Gastroesophageal sphincter (tissue), 4 donors: ENCODE measurements at regions not wholly inside any gene's neighbourhood (a gene's known extent, or its start where the extent isn't known, plus 50 kb on each side); places are given as distances from the start of the nearest gene placed in this dataset.
A peak's percentile ranks its signal among the peaks of the same experiment; 100 is the strongest.

Experiments used
- ATAC-seq: fragments of 150-250 bp; one replicate; pipeline ENCODE4 v1.9.1; 2016; ENCODE audit warnings: mild to moderate bottlenecking, moderate library complexity
- H3K27ac ChIP-seq, 4 donors: fragments of 200-600 bp; sonication (generic) in 3 of 4; 1 replicate in 3 of 4; 2 replicates in 1 of 4; pipeline ENCODE4 v1.5.1; 2016 to 2019
- H3K27me3 ChIP-seq: fragments of 200-600 bp; sonication (generic); one replicate; pipeline ENCODE4 v1.5.1; 2019
- H3K36me3 ChIP-seq, 2 donors: fragments of 200-600 bp; sonication (generic); one replicate each; pipeline ENCODE4 v1.5.1; 2019; ENCODE audit warnings: control low read depth in 1 of 2
- H3K4me1 ChIP-seq, 3 donors: fragments of 200-600 bp; sonication (generic); 1 replicate in 2 of 3; 2 replicates in 1 of 3; pipeline ENCODE4 v1.5.1; 2016 to 2019; ENCODE audit warnings: control low read depth in 2 of 3
- H3K4me3 ChIP-seq, 2 donors: fragments of 200-600 bp; sonication (generic); one replicate each; pipeline ENCODE4 v1.5.1; 2019; ENCODE audit warnings: mild to moderate bottlenecking in 1 of 2, moderate library complexity in 1 of 2
- H3K9me3 ChIP-seq, 3 donors: fragments of 200-600 bp; sonication (generic); one replicate each; pipeline ENCODE4 v1.5.1; 2017 to 2019; ENCODE audit warnings: control low read depth in 2 of 3
- EP300 ChIP-seq: sonication (generic); formaldehyde crosslinking; IDR thresholded peaks from one replicate; pipeline ENCODE4 v1.6.1; 2017; ENCODE audit warnings: antibody characterized with exemption, mild to moderate bottlenecking
- POLR2A ChIP-seq, 2 donors: fragments of 450-650 bp; IDR thresholded peaks; one replicate each; pipeline ENCODE4 v1.6.1; 2017; ENCODE audit warnings: antibody characterized with exemption in 2 of 2, mild to moderate bottlenecking in 2 of 2, moderate library complexity in 1 of 2
- POLR2AphosphoS5 ChIP-seq: sonication (generic); formaldehyde crosslinking; IDR thresholded peaks from one replicate; pipeline ENCODE4 v1.6.1; 2017; ENCODE audit warnings: antibody characterized with exemption
- WGBS, 2 donors: methylation state at CpG; one replicate each; pipeline ENCODE4 v1.1.5; 2018; ENCODE audit warnings: low coverage in 1 of 2; 5-methylcytosine and 5-hydroxymethylcytosine counted together
- TF ChIP-seq, protein P1 (sequence below), 4 experiments: fragments of 200-600 bp in 2 of 4; fragments of 450-650 bp in 2 of 4; sonication (generic) in 1 of 4; IDR thresholded peaks; one replicate each; pipeline ENCODE4 v1.5.1; 2017 to 2019; ENCODE audit warnings: antibody characterized with exemption in 4 of 4, mild to moderate bottlenecking in 2 of 4, moderate library complexity in 2 of 4

- Histone ChIP-seq H3K9me3 (no peaks in the 10 kb centered on the region), H3K27ac (no peak overlapping the region), H3K4me3 (no peak overlapping the region), H3K4me1 (peaks cover 0 to 3% (median 0%) of the 10 kb centered on the region in 3 donors), H3K27me3 (no peaks in the 10 kb centered on the region), H3K36me3 (no peaks in the 10 kb centered on the region)
- ATAC-seq = no peak
- TF ChIP-seq POLR2A (IDR thresholded peaks at IDR 0.05) = no peak
- TF ChIP-seq POLR2AphosphoS5 = no peak
- TF ChIP-seq, protein P1, sequence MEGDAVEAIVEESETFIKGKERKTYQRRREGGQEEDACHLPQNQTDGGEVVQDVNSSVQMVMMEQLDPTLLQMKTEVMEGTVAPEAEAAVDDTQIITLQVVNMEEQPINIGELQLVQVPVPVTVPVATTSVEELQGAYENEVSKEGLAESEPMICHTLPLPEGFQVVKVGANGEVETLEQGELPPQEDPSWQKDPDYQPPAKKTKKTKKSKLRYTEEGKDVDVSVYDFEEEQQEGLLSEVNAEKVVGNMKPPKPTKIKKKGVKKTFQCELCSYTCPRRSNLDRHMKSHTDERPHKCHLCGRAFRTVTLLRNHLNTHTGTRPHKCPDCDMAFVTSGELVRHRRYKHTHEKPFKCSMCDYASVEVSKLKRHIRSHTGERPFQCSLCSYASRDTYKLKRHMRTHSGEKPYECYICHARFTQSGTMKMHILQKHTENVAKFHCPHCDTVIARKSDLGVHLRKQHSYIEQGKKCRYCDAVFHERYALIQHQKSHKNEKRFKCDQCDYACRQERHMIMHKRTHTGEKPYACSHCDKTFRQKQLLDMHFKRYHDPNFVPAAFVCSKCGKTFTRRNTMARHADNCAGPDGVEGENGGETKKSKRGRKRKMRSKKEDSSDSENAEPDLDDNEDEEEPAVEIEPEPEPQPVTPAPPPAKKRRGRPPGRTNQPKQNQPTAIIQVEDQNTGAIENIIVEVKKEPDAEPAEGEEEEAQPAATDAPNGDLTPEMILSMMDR (IDR thresholded peaks at IDR 0.05) = no peak
- TF ChIP-seq EP300 = no peak
Observed at GRCh38 chr4:123659262-123659661, 262.7 kb downstream of the SPRY1 start.

DNA sequence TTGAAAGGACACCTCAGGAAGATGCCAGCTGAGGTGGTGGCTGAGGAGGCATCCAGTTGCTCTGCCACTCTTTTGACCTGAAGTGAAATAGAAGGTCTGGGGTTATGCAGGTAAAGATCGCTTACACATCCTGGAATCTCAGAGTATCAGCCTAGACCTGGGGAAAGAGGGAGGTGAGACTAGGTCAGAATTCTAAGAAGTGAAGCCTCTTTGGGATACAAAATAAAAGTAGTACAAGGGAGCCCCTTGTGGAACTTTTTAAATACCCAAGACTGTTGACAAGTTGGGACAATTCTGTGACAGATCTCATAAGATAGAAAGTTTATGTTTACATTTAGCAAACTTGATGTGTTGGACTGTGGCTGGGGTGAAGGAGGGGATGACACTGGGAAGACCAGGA is 263.1 kb downstream of the SPRY1 start:
- Histone ChIP-seq H3K9me3 (no peaks in the 10 kb centered on the region), H3K4me1 (peaks cover 0 to 3% (median 0%) of the 10 kb centered on the region in 3 donors), H3K27me3 (no peaks in the 10 kb centered on the region), H3K4me3 (no peak overlapping the region), H3K27ac (no peak overlapping the region), H3K36me3 (no peaks in the 10 kb centered on the region)
- no peak for TF ChIP-seq POLR2AphosphoS5
- TF ChIP-seq, protein P1 (IDR thresholded peaks at IDR 0.05) = peak in 3 of 4 experiments; percentile 12 to 32 (median 24)
- ATAC-seq = no peak
- 91% methylated on average over 1 of the region's 1 CpG; no CpG with 5 or more reads in 1 of the 2 donors for WGBS, 2 donors

DNA sequence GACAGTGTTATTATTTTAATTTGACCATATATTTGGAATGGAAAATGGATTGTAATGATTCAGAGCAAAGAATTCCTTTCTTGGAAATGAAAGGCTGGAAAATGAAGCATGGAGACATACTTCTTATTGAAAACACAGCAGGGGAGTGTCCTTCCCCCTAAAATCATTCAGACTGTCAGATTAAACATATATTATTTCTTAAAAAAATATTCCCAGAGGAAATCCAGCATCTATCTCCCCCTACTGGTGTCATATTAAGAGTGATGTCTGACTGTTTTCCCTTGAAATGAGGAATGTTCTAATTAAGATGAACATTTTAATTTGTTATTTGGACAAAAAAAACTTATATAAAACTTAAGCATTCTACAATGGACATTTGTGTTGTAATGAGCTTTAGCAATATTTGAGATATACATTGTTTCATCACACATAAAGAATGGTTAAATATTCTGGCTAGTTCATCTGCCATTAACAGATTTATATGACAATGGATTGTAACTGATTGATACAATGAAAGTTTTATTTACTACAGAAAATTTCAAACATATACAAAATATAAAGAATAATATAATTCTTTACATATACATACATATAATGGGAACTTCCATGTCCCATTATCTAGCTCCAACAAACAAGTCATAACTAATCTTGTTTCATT is 264.6 kb downstream of the SPRY1 start:
- ATAC-seq = no peak
- peaks cover 0 to 3% (median 0%) of the 10 kb centered on the region in 3 donors for H3K4me1 ChIP-seq
- no peaks in the 10 kb centered on the region for H3K27me3 ChIP-seq
- TF ChIP-seq, protein P1 (IDR thresholded peaks at IDR 0.05) = peak; percentile 29 to 57 (median 48)
- TF ChIP-seq POLR2AphosphoS5 = no peak
- no peak overlapping the region for H3K4me3 ChIP-seq
- H3K9me3 ChIP-seq = no peaks in the 10 kb centered on the region
- H3K27ac ChIP-seq = no peak overlapping the region
- no peaks in the 10 kb centered on the region for H3K36me3 ChIP-seq

DNA sequence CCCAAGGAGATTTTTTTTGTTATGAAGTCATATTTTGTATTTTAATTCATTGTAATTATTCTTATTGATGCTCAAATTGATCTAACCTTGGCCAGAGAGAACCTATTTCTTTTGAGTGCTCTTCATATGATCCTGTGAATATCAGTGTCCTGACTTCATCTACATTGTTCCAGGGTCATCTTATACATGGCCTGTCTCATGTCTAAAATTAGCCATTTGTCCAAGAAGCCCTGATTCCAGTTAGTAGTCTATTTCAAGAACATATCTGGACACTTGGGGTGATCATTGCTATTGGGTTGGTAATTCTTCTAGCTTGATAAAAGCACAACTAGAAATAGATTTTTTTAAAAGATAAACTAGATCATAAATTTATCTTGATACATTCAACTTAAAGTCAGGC is 266.2 kb downstream of the SPRY1 start:
- ATAC-seq = no peak
- Histone ChIP-seq H3K36me3 (no peaks in the 10 kb centered on the region), H3K27ac (no peak overlapping the region), H3K27me3 (no peaks in the 10 kb centered on the region), H3K9me3 (no peaks in the 10 kb centered on the region), H3K4me1 (peaks cover 0 to 3% (median 0%) of the 10 kb centered on the region in 3 donors), H3K4me3 (no peak overlapping the region)
- TF ChIP-seq, protein P1 (IDR thresholded peaks at IDR 0.05) = no peak
- TF ChIP-seq POLR2AphosphoS5 = no peak
- no peak for TF ChIP-seq POLR2A (IDR thresholded peaks at IDR 0.05)
- TF ChIP-seq EP300 = no peak

GRCh38 chr4:123666486-123666885 is 269.9 kb downstream of the SPRY1 start:
- TF ChIP-seq POLR2AphosphoS5 = no peak
- no peak for TF ChIP-seq EP300
- TF ChIP-seq POLR2A (IDR thresholded peaks at IDR 0.05) = no peak
- TF ChIP-seq, protein P1 (IDR thresholded peaks at IDR 0.05) = no peak
- Histone ChIP-seq H3K9me3 (no peaks in the 10 kb centered on the region), H3K27me3 (no peaks in the 10 kb centered on the region), H3K4me1 (no peaks in the 10 kb centered on the region), H3K36me3 (no peaks in the 10 kb centered on the region), H3K4me3 (no peak overlapping the region), H3K27ac (no peak overlapping the region)
- no peak for ATAC-seq
- 99 to 100% methylated on average over 3 to 5 of the region's 5 CpGs for WGBS, 2 donors
